WERI-Rb-1 (cell line): ENCODE measurements at regions not wholly inside any gene's neighbourhood (a gene's known extent, or its start where the extent isn't known, plus 50 kb on each side); places are given as distances from the start of the nearest gene placed in this dataset.

Experiments
- DNase-seq: peaks from one replicate; pipeline ENCODE4 v3.0.0-alpha.2; 2020
- H3K27ac ChIP-seq: fragments of 250-450 bp; sonication (Bioruptor Pico); 2 replicates; pipeline ENCODE4 v1.5.1; 2020; ENCODE audit warnings: mild to moderate bottlenecking, moderate library complexity
- H3K27me3 ChIP-seq: fragments of 250-450 bp; sonication (Bioruptor Pico); 2 replicates; pipeline ENCODE4 v1.5.1; 2021; ENCODE audit warnings: mild to moderate bottlenecking, low read depth, moderate library complexity; ENCODE audit not compliant: insufficient read depth, severe bottlenecking
- H3K36me3 ChIP-seq: fragments of 250-450 bp; sonication (Bioruptor Pico); 2 replicates; pipeline ENCODE4 v1.5.1; 2020; ENCODE audit warnings: mild to moderate bottlenecking, moderate library complexity
- H3K4me3 ChIP-seq: 2 replicates; pipeline ENCODE4 v1.5.1; 2011; ENCODE audit warnings: low read depth, mild to moderate bottlenecking, control low read depth, low read length
- H3K9me3 ChIP-seq: fragments of 250-450 bp; sonication (Bioruptor Pico); 2 replicates; pipeline ENCODE4 v1.5.1; 2021; ENCODE audit warnings: mild to moderate bottlenecking, moderate library complexity; ENCODE audit not compliant: severe bottlenecking
- TF ChIP-seq, protein P1 (sequence below): IDR thresholded peaks from 2 replicates; pipeline ENCODE4 v1.5.1; 2011; ENCODE audit warnings: low read depth, mild to moderate bottlenecking, control low read depth, inconsistent platforms, low read length

- Histone ChIP-seq H3K4me3 (no peak overlapping the region), H3K27me3 (no peaks in the 10 kb centered on the region), H3K36me3 (no peaks in the 10 kb centered on the region), H3K9me3 (no peaks in the 10 kb centered on the region), H3K27ac (no peak overlapping the region)
- TF ChIP-seq, protein P1, sequence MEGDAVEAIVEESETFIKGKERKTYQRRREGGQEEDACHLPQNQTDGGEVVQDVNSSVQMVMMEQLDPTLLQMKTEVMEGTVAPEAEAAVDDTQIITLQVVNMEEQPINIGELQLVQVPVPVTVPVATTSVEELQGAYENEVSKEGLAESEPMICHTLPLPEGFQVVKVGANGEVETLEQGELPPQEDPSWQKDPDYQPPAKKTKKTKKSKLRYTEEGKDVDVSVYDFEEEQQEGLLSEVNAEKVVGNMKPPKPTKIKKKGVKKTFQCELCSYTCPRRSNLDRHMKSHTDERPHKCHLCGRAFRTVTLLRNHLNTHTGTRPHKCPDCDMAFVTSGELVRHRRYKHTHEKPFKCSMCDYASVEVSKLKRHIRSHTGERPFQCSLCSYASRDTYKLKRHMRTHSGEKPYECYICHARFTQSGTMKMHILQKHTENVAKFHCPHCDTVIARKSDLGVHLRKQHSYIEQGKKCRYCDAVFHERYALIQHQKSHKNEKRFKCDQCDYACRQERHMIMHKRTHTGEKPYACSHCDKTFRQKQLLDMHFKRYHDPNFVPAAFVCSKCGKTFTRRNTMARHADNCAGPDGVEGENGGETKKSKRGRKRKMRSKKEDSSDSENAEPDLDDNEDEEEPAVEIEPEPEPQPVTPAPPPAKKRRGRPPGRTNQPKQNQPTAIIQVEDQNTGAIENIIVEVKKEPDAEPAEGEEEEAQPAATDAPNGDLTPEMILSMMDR, result no peak
- no peak for DNase-seq
Observed at GRCh38 chr2:83866211-83866610, 592.9 kb downstream of the SUCLG1 start.

- DNase-seq, result no peak
- Histone ChIP-seq H3K27ac (no peak overlapping the region), H3K36me3 (no peaks in the 10 kb centered on the region), H3K4me3 (no peak overlapping the region), H3K27me3 (peaks cover 21% of the 10 kb centered on the region), H3K9me3 (no peaks in the 10 kb centered on the region)
- TF ChIP-seq, protein P1, result no peak
Observed at GRCh38 chr2:83862600-83862999, 596.5 kb downstream of the SUCLG1 start.

- no peaks in the 10 kb centered on the region for H3K36me3 ChIP-seq
- TF ChIP-seq, protein P1, result no peak
- no peaks in the 10 kb centered on the region for H3K9me3 ChIP-seq
- H3K27ac ChIP-seq, result no peak overlapping the region
- DNase-seq, result no peak
- H3K4me3 ChIP-seq, result no peak overlapping the region
- H3K27me3 ChIP-seq, result peaks cover 28% of the 10 kb centered on the region
Observed at GRCh38 chr2:83860320-83860719, 598.8 kb downstream of the SUCLG1 start.

GRCh38 chr2:83859553-83859952 lies 599.5 kb downstream of the SUCLG1 start:
- Histone ChIP-seq H3K36me3 (no peaks in the 10 kb centered on the region), H3K27me3 (peaks cover 31% of the 10 kb centered on the region), H3K9me3 (no peaks in the 10 kb centered on the region), H3K4me3 (no peak overlapping the region), H3K27ac (no peak overlapping the region)
- TF ChIP-seq, protein P1, result no peak
- no peak for DNase-seq

- Histone ChIP-seq H3K27ac (no peak overlapping the region), H3K27me3 (peaks cover 8% of the 10 kb centered on the region), H3K9me3 (no peaks in the 10 kb centered on the region), H3K4me3 (no peak overlapping the region), H3K36me3 (no peaks in the 10 kb centered on the region)
- TF ChIP-seq, protein P1, result no peak
- no peak for DNase-seq
Observed at GRCh38 chr2:83851066-83851465, 608.0 kb downstream of the SUCLG1 start.

DNA sequence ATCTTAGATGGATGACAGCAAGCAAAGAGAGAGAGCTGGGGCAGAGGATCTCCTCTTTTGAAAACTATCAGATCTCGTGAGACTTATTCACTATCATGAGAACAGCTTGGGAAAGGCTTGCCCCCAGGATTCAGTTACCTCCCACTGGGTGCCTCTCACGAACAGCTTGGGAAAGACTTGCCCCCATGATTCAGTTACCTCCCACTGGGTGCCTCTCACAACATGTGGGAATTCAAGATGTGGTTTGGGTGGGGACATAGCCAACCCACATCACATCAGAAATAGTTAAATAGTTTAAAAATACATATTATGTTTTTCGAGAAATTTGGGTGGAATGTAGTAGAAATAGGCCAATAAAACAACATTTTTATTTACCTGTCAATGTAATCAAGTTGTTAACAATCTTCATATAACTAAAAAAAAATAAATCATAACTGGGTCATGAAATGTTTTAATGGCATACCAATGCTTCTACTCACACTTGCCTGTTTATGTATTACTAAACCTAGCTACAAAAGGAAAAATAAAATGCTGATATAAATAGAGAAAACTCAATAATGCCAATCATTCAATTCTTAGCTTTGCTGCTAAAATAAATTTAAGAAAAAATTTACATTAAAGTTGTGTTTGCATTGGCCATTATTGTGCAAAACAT lies 608.9 kb downstream of the SUCLG1 start:
- Histone ChIP-seq H3K4me3 (no peak overlapping the region), H3K36me3 (no peaks in the 10 kb centered on the region), H3K9me3 (no peaks in the 10 kb centered on the region), H3K27me3 (peaks cover 3% of the 10 kb centered on the region), H3K27ac (no peak overlapping the region)
- TF ChIP-seq, protein P1, result no peak
- no peak for DNase-seq
